Neural crest cell (in vitro differentiated cells): ENCODE measurements at regions not wholly inside any gene's neighbourhood (a gene's known extent, or its start where the extent isn't known, plus 50 kb on each side); places are given as distances from the start of the nearest gene placed in this dataset.
"Not testable (repeated sequence)": the region's sequence is repeated elsewhere in the genome, so short reads cannot be mapped to it uniquely, and the experiment has no call there.

Source experiments
- DNase-seq: peaks from one replicate; pipeline ENCODE4 v3.0.0; 2021; ENCODE audit warnings: low read depth, mixed read lengths, low spot score
- H3K27ac Mint-ChIP-seq: one replicate; pipeline ENCODE4 v1.8.0; 2021; ENCODE audit warnings: mild to moderate bottlenecking, mixed read lengths; ENCODE audit not compliant: unreplicated experiment
- H3K27me3 Mint-ChIP-seq: 2 replicates; pipeline ENCODE4 v1.8.0; 2021; ENCODE audit warnings: low read depth, mild to moderate bottlenecking, mixed read lengths
- H3K36me3 Mint-ChIP-seq: 2 replicates; pipeline ENCODE4 v1.8.0; 2021; ENCODE audit warnings: low read depth, mild to moderate bottlenecking, mixed read lengths
- H3K4me1 Mint-ChIP-seq: 2 replicates; pipeline ENCODE4 v1.8.0; 2021; ENCODE audit warnings: mixed read lengths
- H3K4me3 Mint-ChIP-seq: one replicate; pipeline ENCODE4 v1.8.0; 2021; ENCODE audit warnings: mild to moderate bottlenecking, mixed read lengths
- H3K9me3 Mint-ChIP-seq: 2 replicates; pipeline ENCODE4 v1.8.0; 2021; ENCODE audit warnings: mixed read lengths
- CTCF ChIP-seq: fragments of 200-600 bp; sonication (generic); conservative IDR thresholded peaks from 2 replicates; pipeline ENCODE4 v1.5.0; 2021; ENCODE audit warnings: antibody characterized with exemption, mild to moderate bottlenecking

DNA sequence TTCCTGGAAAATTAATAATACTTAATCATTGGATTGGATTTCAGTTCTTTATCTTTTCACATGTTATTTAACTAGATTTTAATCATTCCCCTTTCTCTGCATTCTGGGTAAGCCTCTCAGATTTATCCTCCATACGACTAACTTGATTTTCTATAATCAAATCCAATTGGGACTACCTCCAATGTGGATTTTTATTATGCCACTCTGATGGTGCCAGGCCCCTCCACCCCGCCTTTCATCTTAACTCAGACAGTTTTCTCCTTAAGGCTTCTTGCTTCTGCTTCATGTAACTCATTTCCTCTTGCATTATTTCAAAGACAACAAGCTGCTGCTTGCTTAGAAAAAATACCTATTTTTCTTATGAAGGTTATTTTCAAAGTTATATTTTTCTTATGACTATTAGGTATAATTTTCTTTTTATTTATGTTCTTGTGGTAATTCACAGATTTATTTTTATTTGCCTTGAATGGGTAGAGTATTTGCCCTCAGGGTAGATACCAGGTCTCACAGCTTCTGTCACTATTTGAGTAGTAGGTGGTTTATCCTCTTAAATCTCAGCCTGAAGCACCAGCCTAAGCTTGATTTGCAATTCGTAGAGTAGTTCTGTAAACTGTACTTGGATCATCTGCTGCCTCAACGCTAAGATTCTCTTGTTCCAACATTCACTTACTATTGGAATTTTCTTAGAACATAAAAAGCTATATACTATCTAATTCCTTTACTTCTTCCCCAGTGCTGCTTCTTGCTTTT is 659.0 kb upstream of the ARRDC3 start:
- no peak overlapping the region for H3K4me3 Mint-ChIP-seq
- TF ChIP-seq CTCF, result no peak
- H3K9me3 Mint-ChIP-seq, result no peaks in the 10 kb centered on the region
- H3K27ac Mint-ChIP-seq, result no peak overlapping the region
- H3K4me1 Mint-ChIP-seq, result no peaks in the 10 kb centered on the region
- no peak for DNase-seq
- no peaks in the 10 kb centered on the region for H3K27me3 Mint-ChIP-seq
- no peaks in the 10 kb centered on the region for H3K36me3 Mint-ChIP-seq

DNA sequence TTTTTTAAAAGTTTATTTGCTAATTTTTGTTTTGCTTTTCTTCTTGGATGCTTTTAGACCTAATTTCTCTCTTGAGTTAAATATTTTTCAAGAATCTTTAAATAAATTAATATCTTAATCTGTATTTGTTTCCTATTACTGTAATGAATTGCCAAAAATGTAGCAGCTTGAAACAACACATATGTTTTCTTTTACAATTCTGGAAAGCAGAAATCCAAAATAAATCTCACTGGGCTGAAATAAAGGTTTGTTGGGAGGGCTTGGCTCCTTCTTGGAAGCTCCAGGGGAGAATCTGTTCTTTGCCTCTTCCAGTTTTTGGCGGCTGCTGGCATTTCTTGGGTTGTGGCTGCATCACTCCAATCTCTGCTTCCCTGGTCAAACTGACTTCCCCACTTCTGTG is 658.1 kb upstream of the ARRDC3 start:
- H3K36me3 Mint-ChIP-seq, result no peaks in the 10 kb centered on the region
- TF ChIP-seq CTCF, result no peak
- DNase-seq, result no peak
- no peak overlapping the region for H3K4me3 Mint-ChIP-seq
- H3K9me3 Mint-ChIP-seq, result no peaks in the 10 kb centered on the region
- H3K27ac Mint-ChIP-seq, result no peak overlapping the region
- H3K27me3 Mint-ChIP-seq, result no peaks in the 10 kb centered on the region
- no peaks in the 10 kb centered on the region for H3K4me1 Mint-ChIP-seq

- not testable (repeated sequence) for H3K36me3 Mint-ChIP-seq, H3K9me3 Mint-ChIP-seq, H3K4me1 Mint-ChIP-seq, DNase-seq, H3K27me3 Mint-ChIP-seq, H3K27ac Mint-ChIP-seq, H3K4me3 Mint-ChIP-seq
Measured at GRCh38 chr5:92029792-92030191, 646.7 kb upstream of the ARRDC3 start.

GRCh38 chr5:92023555-92023954 is 640.4 kb upstream of the ARRDC3 start:
- Mint-ChIP-seq H3K27me3 (no peaks in the 10 kb centered on the region), H3K4me3 (no peak overlapping the region), H3K36me3 (no peaks in the 10 kb centered on the region), H3K27ac (no peak overlapping the region), H3K9me3 (no peaks in the 10 kb centered on the region), H3K4me1 (no peaks in the 10 kb centered on the region)
- DNase-seq, result no peak
- TF ChIP-seq CTCF, result no peak

DNA sequence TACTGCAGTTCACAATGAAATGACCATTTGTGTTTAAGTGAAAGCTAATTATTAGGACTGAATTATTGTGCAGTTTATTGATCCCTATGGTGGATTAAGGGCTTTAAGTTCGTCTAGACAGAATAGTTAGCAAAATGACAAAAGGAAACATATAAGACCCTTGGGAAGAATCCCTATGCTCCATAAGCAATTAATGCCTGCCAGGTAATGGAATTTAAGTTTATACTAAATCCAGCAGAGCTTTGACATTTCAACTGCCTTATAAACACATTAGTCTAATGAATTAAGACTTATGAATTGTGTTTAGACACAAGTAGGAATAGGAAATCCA is 640.0 kb upstream of the ARRDC3 start:
- Mint-ChIP-seq H3K27me3 (no peaks in the 10 kb centered on the region), H3K9me3 (no peaks in the 10 kb centered on the region), H3K27ac (no peak overlapping the region), H3K4me1 (no peaks in the 10 kb centered on the region), H3K36me3 (no peaks in the 10 kb centered on the region), H3K4me3 (no peak overlapping the region)
- no peak for DNase-seq
- no peak for TF ChIP-seq CTCF

GRCh38 chr5:92022415-92023140 is 639.5 kb upstream of the ARRDC3 start:
- Mint-ChIP-seq H3K4me1 (no peaks in the 10 kb centered on the region), H3K27ac (no peak overlapping the region), H3K36me3 (no peaks in the 10 kb centered on the region), H3K9me3 (no peaks in the 10 kb centered on the region), H3K4me3 (no peak overlapping the region), H3K27me3 (no peaks in the 10 kb centered on the region)
- TF ChIP-seq CTCF, result no peak
- no peak for DNase-seq
